Cardiac septum (tissue), 1 donor: ENCODE measurements at regions not wholly inside any gene's neighbourhood (a gene's known extent, or its start where the extent isn't known, plus 50 kb on each side); places are given as distances from the start of the nearest gene placed in this dataset.
A peak's percentile ranks its signal among the peaks of the same experiment; 100 is the strongest.

Experiments
- DNase-seq: peaks from one replicate; pipeline ENCODE4 v3.0.0-alpha.2; 2020; ENCODE audit warnings: low spot score
- intact Hi-C: fragments of 100-400 bp; cut with DNase I; formaldehyde crosslinking; loops from one replicate; pipeline ENCODE4 v1.14.0; 2022
- donor health status: DM: no; HTN: no; CAD: no.

DNA sequence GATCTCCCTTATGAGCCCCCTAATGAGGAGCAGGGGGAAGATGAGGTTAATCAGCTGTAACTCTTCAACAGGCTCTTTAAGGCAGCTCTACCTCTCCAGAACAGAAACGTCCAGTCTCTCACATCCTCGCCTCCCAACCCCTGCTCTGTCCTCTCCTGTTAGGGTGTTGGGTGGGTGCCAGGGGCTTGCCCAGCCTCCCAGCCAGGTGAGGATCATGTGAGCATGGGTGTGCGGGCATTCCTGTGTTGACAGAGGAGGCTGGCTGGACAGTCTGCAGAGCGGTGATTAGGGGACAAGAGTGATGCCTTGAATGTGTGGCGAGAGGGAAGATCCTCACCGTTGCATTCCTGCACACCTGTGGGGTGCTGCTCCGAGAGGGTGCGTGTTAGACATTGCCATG is 51.7 kb downstream of the CCDC180 start:
- peak; percentile 33 for DNase-seq
- intact Hi-C loops, result no loop called here
